Esophagus (tissue), 2 donors: ENCODE measurements at regions not wholly inside any gene's neighbourhood (a gene's known extent, or its start where the extent isn't known, plus 50 kb on each side); places are given as distances from the start of the nearest gene placed in this dataset.

Experiments
- H3K27ac ChIP-seq, 2 donors: one replicate each; pipeline ENCODE4 v1.5.1; 2013; ENCODE audit warnings: low read depth in 2 of 2, mild to moderate bottlenecking in 2 of 2, inconsistent platforms in 1 of 2, low read length in 1 of 2, moderate library complexity in 1 of 2
- H3K27me3 ChIP-seq, 2 donors: one replicate each; pipeline ENCODE4 v1.6.1; 2013; ENCODE audit warnings: low read length in 2 of 2, control low read depth in 1 of 2, mild to moderate bottlenecking in 1 of 2; ENCODE audit not compliant: insufficient read depth in 2 of 2, control insufficient read depth in 1 of 2
- H3K36me3 ChIP-seq, 2 donors: one replicate each; pipeline ENCODE4 v1.6.1; 2013; ENCODE audit warnings: low read length in 1 of 2; ENCODE audit not compliant: control insufficient read depth in 2 of 2, insufficient read depth in 2 of 2
- H3K4me1 ChIP-seq, 2 donors: one replicate each; pipeline ENCODE4 v1.6.1; 2013; ENCODE audit warnings: low read length in 1 of 2; ENCODE audit not compliant: control insufficient read depth in 2 of 2, insufficient read depth in 2 of 2
- H3K4me3 ChIP-seq, 2 donors: one replicate each; pipeline ENCODE4 v1.5.1; 2013; ENCODE audit warnings: low read length in 2 of 2, mild to moderate bottlenecking in 2 of 2, low read depth in 1 of 2, moderate library complexity in 1 of 2
- H3K9me3 ChIP-seq, 2 donors: one replicate each; pipeline ENCODE4 v1.6.1; 2013; ENCODE audit warnings: mild to moderate bottlenecking in 2 of 2, low read depth in 1 of 2, low read length in 1 of 2, moderate library complexity in 1 of 2; ENCODE audit not compliant: control insufficient read depth in 2 of 2, insufficient read depth in 1 of 2
- WGBS, 2 donors: extraction: QIAGEN DNeasy Blood & Tissue Kit; methylation state at CpG; one replicate each; pipeline ENCODE4 v1.1.7; 2013; 5-methylcytosine and 5-hydroxymethylcytosine counted together
- donor health status: healthy with polysubstance abuse.
- donor health status: Bipolar disorder and iron deficiency.

DNA sequence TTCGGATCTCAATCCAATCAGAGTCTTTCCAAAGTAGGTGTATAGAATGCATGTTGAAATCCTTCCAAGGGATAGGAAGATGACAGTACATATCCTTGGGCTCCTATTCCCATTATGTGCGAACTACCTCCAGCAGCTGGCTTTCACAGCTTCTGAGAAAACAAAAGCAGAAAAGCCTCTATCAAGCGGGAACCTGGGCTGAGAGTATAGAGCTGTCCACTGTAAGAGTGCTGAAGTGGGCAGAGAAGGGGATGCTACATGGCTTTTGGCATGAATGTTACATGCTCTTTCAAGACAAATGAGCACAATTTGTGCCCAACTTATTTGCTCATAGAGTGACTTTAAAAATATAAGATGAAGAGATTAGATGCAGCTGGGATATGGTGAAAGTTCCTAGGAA, 993.5 kb downstream of the CDH8 start:
- Histone ChIP-seq H3K36me3 (no peaks in the 10 kb centered on the region), H3K9me3 (no peaks in the 10 kb centered on the region), H3K4me1 (no peaks in the 10 kb centered on the region), H3K27ac (no peak overlapping the region), H3K4me3 (no peak overlapping the region), H3K27me3 (no peaks in the 10 kb centered on the region)
- WGBS, 2 donors: 27 to 37% methylated on average over 3 of the region's 3 CpGs

DNA sequence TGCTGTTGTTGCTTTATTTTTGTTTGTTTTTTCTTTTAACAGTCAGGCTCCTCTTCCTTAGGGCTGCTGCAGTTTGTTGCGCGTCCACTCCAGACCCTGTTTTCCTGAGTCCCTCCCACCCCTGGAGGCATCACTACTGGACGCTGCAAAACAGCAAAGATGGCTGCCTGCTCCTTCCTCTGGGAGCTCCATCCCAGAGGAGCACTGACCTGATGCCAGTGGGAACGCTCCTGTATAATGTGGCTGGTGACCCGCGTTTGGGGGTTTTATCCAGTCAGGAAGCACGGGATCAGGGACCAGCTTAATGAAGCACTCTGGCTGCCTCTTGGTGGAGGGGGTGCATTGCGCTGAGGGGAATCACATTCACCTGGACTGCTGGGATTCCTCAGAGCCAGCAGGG, 1005.6 kb downstream of the CDH8 start:
- WGBS, 2 donors: 93% methylated on average over 8 of the region's 8 CpGs
- H3K4me3 ChIP-seq: no peak overlapping the region
- no peaks in the 10 kb centered on the region for H3K4me1 ChIP-seq
- H3K27me3 ChIP-seq: no peaks in the 10 kb centered on the region
- no peak overlapping the region for H3K27ac ChIP-seq
- no peaks in the 10 kb centered on the region for H3K36me3 ChIP-seq
- H3K9me3 ChIP-seq: peaks cover 4 to 14% of the 10 kb centered on the region in 2 donors

DNA sequence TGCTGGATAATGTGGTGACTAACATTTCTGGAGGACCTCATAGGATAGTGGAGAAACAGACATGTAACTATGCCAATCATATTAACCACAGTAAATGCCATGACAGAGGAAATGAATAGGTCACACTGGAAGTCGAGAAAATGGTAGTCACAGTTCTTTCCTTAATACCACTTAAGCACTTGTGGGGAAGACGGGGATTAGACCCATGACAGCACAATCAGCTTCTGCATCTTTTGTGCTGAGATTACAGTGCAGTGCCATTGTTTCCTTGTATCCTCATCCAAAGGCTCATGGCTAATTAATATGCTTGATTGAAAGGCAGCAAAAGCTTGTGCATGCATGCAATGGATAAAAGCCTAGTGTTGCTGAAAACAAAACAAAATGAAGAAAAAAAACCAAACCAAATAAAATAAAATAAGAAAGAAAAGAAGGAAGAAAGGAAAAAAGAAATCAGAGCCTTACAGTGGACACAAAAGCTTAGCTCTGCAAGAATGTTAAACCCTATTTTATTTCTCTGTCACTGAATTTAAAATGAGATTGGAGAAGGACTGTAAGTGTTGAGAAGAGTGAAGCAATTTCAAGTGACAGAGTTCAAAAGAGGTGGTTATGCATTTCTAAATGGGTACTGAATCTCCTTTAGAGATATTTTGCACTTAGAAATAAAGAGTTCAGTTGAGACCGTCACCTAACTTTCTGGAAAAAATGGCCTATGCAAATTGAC, 1011.9 kb downstream of the CDH8 start:
- Histone ChIP-seq H3K4me3 (no peak overlapping the region), H3K4me1 (no peaks in the 10 kb centered on the region), H3K27me3 (no peaks in the 10 kb centered on the region), H3K27ac (no peak overlapping the region), H3K9me3 (peaks cover 3% of the 10 kb centered on the region in 2 donors), H3K36me3 (no peaks in the 10 kb centered on the region)
- WGBS, 2 donors: 53 to 54% methylated on average over 3 of the region's 3 CpGs

DNA sequence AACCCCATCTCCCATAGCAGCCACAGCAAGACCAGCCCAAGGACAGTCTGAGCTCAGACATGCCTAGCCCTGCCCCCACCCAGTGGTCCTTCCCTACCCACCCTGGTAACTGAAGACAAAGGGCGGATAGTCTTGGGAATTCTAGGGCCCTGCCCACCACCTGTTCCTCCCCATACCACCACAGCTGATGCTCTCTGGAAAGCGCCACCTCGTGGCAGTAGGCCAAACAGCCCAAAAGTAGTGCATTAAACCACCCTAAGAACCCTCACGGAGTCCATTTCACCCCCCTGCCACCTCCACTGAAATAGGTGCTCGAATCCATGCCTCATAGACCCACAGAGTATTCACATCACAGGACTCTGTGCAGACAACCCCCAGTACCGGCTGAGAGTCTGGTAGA, 1021.4 kb downstream of the CDH8 start:
- 65 to 66% methylated on average over 6 of the region's 6 CpGs for WGBS, 2 donors
- H3K9me3 ChIP-seq: peaks cover 0 to 9% of the 10 kb centered on the region in 2 donors
- no peaks in the 10 kb centered on the region for H3K27me3 ChIP-seq
- H3K36me3 ChIP-seq: no peaks in the 10 kb centered on the region
- H3K4me1 ChIP-seq: no peaks in the 10 kb centered on the region
- no peak overlapping the region for H3K27ac ChIP-seq
- no peak overlapping the region for H3K4me3 ChIP-seq

DNA sequence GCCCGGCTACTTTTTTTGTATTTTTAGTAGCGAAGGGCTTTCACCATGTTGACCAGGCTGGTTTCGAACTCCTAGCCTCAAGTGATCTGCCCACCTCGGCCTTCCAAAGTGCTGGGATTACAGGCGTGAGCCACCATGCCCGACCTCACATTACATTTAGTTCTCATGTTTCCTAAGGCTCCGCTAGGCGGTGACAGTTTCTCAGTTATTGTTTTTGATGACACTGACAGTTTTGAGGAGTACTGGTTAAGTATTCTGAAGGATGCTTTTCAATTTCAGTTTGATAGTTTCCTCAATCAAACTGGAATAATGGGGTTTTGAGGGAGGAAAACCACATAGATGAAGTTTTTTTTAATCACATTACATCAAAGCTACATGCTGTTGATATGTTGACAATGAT, 1028.5 kb downstream of the CDH8 start:
- Histone ChIP-seq H3K4me1 (no peaks in the 10 kb centered on the region), H3K36me3 (no peaks in the 10 kb centered on the region), H3K4me3 (no peak overlapping the region), H3K27me3 (no peaks in the 10 kb centered on the region), H3K9me3 (no peaks in the 10 kb centered on the region), H3K27ac (no peak overlapping the region)
- WGBS, 2 donors: 80 to 88% methylated on average over 8 of the region's 8 CpGs

DNA sequence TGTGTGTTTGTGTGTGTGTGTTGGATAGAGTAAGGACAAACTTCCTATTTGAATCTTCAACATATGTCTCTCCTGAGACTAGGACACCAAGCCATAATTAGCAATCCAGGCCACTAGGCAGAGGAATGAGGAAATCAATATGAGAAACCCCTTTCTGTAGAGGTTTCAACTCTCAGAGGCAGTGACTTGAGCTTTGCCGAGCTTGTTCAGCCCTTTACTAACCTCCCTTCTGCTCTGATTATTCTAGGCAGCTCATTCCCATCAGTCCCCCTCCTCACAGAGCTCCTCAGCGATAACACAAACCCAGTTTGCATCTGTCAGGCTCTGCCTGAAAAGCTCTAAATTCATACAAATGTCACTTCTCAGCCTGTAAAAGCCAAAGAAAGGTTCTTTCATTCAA, 1030.3 kb downstream of the CDH8 start:
- 41 to 51% methylated on average over 2 of the region's 2 CpGs for WGBS, 2 donors
- no peaks in the 10 kb centered on the region for H3K36me3 ChIP-seq
- H3K4me1 ChIP-seq: no peaks in the 10 kb centered on the region
- no peak overlapping the region for H3K4me3 ChIP-seq
- no peaks in the 10 kb centered on the region for H3K27me3 ChIP-seq
- no peak overlapping the region for H3K27ac ChIP-seq
- H3K9me3 ChIP-seq: no peaks in the 10 kb centered on the region

DNA sequence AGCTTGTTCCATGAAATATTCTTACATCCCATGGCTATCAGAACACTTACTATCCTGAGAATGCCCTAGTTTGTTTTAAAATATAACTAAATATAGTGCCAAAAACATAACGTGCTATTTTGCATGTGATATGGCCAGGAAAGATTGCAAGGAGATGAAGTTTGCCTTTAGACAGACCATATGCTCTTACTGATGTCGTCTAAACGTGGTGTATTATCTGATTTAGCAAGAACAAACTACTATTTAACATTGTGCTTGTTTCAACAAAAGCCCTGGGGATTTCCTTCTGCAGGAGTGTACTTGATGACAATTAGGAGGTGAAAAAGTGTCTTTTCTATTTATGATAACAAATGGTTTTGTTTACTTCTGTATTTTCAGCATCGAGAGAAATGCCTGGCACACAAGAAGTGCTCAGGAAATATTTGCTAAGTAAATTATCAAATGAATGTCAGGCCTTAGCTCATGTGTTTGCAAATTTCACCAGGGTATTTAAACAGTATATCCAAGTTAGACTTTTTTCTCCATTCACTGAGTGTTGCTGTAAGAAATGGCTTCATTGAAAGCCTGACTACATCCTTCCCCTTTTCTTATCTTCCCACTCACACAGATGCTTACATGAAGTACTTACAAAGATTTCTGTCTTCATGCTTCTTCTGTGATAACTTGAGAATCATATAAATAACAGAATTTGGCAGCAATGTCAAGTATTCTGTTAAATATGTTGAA, 1033.6 kb downstream of the CDH8 start:
- WGBS, 2 donors: 7 to 12% methylated on average over 4 of the region's 4 CpGs
- H3K27me3 ChIP-seq: no peaks in the 10 kb centered on the region
- H3K9me3 ChIP-seq: no peaks in the 10 kb centered on the region
- no peaks in the 10 kb centered on the region for H3K4me1 ChIP-seq
- no peak overlapping the region for H3K27ac ChIP-seq
- H3K36me3 ChIP-seq: no peaks in the 10 kb centered on the region
- no peak overlapping the region for H3K4me3 ChIP-seq

DNA sequence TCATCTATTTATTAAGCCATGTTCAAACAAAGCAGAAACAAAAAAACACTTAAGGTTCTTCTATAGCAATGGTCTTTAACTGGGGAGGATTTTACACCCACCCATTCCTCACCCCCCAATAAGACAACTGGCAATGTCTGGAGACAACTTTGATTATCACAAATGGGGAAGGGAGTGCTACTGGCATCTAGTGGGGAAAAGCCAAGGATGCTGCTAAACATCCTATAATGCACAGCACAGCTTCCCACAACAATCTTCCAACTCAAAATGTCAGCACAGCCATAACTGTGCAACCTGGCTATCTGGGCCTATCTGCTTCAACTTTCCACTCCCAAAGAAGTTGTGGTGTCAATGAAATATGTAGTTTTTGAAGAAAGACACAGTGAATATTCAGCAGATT, 1044.4 kb downstream of the CDH8 start:
- Histone ChIP-seq H3K27me3 (no peaks in the 10 kb centered on the region), H3K4me3 (no peak overlapping the region), H3K36me3 (no peaks in the 10 kb centered on the region), H3K27ac (no peak overlapping the region), H3K9me3 (peaks cover 0 to 4% of the 10 kb centered on the region in 2 donors), H3K4me1 (no peaks in the 10 kb centered on the region)

DNA sequence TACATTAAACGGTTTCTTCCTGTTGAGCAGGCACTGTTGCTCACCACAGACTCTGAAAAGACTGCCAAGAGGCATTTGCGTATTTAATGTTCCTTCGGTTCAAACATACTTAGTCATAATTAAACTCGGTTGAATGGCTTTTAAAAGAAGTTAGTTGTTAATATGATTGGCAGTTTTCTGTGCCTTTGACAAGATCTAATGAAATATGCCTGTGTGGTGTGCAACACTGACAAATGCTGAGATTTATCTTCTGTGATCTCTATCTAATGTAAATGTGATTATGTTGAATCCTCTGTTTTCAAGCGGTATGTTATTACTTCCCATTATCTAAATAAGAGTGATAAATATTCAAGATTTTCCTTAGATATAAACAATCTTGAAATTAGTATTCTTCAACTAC, 1046.6 kb downstream of the CDH8 start:
- Histone ChIP-seq H3K4me3 (no peak overlapping the region), H3K4me1 (no peaks in the 10 kb centered on the region)

DNA sequence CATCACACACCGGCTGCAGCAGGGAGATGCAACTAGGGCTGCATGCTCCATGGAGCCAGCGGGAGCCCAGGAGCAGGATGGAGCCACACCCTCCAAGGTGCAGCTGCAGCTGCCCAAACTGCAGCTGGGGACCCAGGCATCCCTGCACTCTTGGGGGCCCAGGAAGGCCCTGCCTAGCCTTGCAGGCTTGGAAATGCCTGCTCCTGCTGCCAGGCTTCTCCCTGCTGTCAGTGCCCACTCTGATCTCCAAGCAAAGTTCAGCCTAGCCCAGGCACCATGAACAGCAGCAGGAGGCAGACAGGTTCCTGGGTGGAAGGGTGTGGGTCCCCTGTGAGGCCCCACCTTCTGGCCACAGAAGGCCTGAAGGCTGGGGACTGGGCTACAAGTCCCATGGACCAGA, 1057.1 kb downstream of the CDH8 start:
- Histone ChIP-seq H3K27ac (no peak overlapping the region), H3K27me3 (no peaks in the 10 kb centered on the region), H3K4me3 (no peak overlapping the region), H3K36me3 (no peaks in the 10 kb centered on the region), H3K4me1 (no peaks in the 10 kb centered on the region), H3K9me3 (peaks cover 5 to 8% of the 10 kb centered on the region in 2 donors)
- 72% methylated on average over 2 of the region's 2 CpGs for WGBS, 2 donors

More for the DNA sequence above, 1046.6 kb downstream of the CDH8 start:
- no peak overlapping the region for H3K27ac ChIP-seq
- no peaks in the 10 kb centered on the region for H3K36me3 ChIP-seq
- peaks cover 0 to 4% of the 10 kb centered on the region in 2 donors for H3K9me3 ChIP-seq
- 39 to 56% methylated on average over 5 of the region's 5 CpGs for WGBS, 2 donors
- H3K27me3 ChIP-seq: no peaks in the 10 kb centered on the region
